ENCODE measurements at regions not wholly inside any gene's neighbourhood (a gene's known extent, or its start where the extent isn't known, plus 50 kb on each side); places are given as distances from the start of the nearest gene placed in this dataset.

DNA sequence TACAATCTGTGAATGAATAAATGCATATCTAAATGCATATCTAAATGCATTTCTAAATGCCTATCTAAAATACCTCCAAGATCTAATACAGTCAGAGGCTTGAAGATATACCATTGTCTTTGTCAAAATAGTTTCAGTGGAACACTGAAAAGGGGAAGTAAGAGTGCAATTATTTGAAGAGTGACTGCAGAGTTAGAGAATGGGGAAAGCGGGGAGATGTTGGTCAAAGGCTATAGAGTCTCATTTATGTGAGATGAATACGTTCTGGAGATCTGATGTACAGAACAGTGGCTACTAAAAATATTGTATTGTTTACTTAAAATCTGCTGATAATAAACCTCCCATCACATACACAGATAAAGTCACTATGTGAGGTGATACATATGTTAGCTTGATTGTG, 1126.2 kb upstream of the CDH9 start:
- TF ChIP-seq POLR2A (IDR thresholded peaks at IDR 0.05; ENCODE audit: extremely low read depth, insufficient read length) = no peak
- TF ChIP-seq, protein P1, sequence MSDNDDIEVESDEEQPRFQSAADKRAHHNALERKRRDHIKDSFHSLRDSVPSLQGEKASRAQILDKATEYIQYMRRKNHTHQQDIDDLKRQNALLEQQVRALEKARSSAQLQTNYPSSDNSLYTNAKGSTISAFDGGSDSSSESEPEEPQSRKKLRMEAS (IDR thresholded peaks at IDR 0.05; ENCODE audit: low read depth, low read length) = no peak
- TF ChIP-seq, protein P2, sequence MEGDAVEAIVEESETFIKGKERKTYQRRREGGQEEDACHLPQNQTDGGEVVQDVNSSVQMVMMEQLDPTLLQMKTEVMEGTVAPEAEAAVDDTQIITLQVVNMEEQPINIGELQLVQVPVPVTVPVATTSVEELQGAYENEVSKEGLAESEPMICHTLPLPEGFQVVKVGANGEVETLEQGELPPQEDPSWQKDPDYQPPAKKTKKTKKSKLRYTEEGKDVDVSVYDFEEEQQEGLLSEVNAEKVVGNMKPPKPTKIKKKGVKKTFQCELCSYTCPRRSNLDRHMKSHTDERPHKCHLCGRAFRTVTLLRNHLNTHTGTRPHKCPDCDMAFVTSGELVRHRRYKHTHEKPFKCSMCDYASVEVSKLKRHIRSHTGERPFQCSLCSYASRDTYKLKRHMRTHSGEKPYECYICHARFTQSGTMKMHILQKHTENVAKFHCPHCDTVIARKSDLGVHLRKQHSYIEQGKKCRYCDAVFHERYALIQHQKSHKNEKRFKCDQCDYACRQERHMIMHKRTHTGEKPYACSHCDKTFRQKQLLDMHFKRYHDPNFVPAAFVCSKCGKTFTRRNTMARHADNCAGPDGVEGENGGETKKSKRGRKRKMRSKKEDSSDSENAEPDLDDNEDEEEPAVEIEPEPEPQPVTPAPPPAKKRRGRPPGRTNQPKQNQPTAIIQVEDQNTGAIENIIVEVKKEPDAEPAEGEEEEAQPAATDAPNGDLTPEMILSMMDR (IDR thresholded peaks at IDR 0.05; ENCODE audit: low read depth, low read length) = no peak
- TF ChIP-seq MYC (IDR thresholded peaks at IDR 0.05; ENCODE audit: low read depth, low read length) = no peak
- H3K4me3 ChIP-seq (ENCODE audit: low read depth, low read length) = no peak overlapping the region
- DNase-seq (ENCODE audit: low read depth) = peak; percentile 4

DNA sequence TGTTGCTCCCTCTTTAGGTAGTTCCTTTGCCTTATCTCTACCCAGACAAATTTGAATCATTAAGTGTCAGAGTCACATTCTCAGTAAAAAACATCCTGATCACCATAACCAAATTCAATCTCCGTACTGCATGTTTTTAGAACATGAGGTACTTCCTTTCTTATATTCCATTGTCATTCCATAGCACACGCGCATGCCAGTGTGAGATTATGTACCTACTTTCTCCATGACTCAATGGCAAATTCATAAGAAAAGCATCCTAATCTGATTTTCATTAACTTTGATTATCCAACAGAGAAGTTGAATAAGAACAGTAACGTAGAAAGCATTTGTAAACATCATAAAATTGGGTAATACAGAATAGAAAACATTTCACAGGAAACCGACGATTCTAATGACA, 1118.6 kb upstream of the CDH9 start:
- no peak overlapping the region for H3K4me3 ChIP-seq (ENCODE audit: low read depth, low read length)
- DNase-seq (ENCODE audit: low read depth) = no peak
- TF ChIP-seq, protein P1 (IDR thresholded peaks at IDR 0.05; ENCODE audit: low read depth, low read length) = no peak
- TF ChIP-seq, protein P2 (IDR thresholded peaks at IDR 0.05; ENCODE audit: low read depth, low read length) = no peak
- no peak for TF ChIP-seq MYC (IDR thresholded peaks at IDR 0.05; ENCODE audit: low read depth, low read length)

DNA sequence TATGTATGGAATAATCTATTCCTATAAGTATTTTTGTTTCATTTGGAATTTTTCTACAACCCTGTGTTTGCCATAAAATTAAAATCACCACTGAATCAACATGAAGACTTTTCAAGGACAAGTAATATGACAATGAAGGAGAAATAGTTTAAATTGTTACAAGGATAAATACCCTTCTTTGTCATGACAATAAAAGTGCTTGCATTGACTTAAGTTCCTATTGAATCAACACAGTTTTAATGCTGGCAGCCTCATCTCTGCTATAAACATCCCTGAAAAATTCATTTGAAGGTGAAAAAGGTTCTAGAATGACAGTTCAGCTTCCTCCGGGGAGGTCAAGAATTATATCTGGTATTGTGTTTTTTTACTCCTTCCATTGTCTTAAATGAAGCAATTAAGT, 1105.1 kb upstream of the CDH9 start:
- H3K4me3 ChIP-seq (ENCODE audit: low read depth, low read length) = no peak overlapping the region
- no peak for DNase-seq (ENCODE audit: low read depth)
- TF ChIP-seq, protein P2 (IDR thresholded peaks at IDR 0.05; ENCODE audit: low read depth, low read length) = no peak
- TF ChIP-seq MYC (IDR thresholded peaks at IDR 0.05; ENCODE audit: low read depth, low read length) (no peak), POLR2A (IDR thresholded peaks at IDR 0.05; ENCODE audit: extremely low read depth, insufficient read length) (no peak)
- TF ChIP-seq, protein P1 (IDR thresholded peaks at IDR 0.05; ENCODE audit: low read depth, low read length) = no peak

DNA sequence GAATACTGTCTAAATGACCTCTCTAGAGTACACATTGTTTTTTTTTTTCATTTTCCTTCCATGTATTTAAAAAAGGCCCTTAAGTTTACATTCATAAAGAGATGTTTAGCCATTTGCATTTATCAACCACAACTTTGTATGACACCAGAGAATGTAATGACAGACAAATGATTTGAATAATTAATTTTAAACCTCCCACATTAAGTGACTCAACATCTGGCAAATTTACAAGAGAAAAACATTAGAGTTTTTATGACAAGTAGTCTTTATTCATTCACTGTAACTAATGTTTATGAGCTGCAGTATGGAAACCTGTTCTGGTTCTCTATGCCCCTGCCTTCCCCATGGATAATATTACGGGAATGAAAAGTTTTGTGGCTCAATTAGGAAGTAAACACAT, 1093.8 kb upstream of the CDH9 start:
- TF ChIP-seq POLR2A (IDR thresholded peaks at IDR 0.05; ENCODE audit: extremely low read depth, insufficient read length) = no peak
- TF ChIP-seq, protein P2 (IDR thresholded peaks at IDR 0.05; ENCODE audit: low read depth, low read length) = no peak
- TF ChIP-seq, protein P1 (IDR thresholded peaks at IDR 0.05; ENCODE audit: low read depth, low read length) = no peak
- no peak for TF ChIP-seq MYC (IDR thresholded peaks at IDR 0.05; ENCODE audit: low read depth, low read length)
- DNase-seq (ENCODE audit: low read depth) = no peak
- no peak overlapping the region for H3K4me3 ChIP-seq (ENCODE audit: low read depth, low read length)

DNA sequence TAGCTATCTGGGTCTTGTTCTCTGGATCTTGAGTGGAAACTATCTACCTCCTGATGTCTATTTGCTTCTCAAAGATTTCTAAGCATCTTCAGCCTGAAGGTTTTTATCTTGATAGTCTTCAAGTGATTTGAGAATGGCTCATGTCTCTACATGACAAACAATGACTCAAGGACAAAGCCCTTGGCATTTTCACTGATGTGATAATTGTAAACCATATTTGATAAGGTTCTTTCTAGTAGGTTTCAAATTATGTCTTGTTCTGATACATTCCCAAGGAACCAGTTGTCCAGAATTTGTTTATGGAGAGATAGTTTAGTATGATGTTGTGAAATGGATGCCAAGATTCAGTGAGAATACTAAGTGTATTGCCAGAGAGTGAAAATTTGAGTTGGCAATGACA, 1079.3 kb upstream of the CDH9 start:
- no peak for TF ChIP-seq POLR2A (IDR thresholded peaks at IDR 0.05; ENCODE audit: extremely low read depth, insufficient read length)
- TF ChIP-seq MYC (IDR thresholded peaks at IDR 0.05; ENCODE audit: low read depth, low read length) = no peak
- TF ChIP-seq, protein P2 (IDR thresholded peaks at IDR 0.05; ENCODE audit: low read depth, low read length) = no peak
- TF ChIP-seq, protein P1 (IDR thresholded peaks at IDR 0.05; ENCODE audit: low read depth, low read length) = no peak
- no peak for DNase-seq (ENCODE audit: low read depth)
- no peak overlapping the region for H3K4me3 ChIP-seq (ENCODE audit: low read depth, low read length)

DNA sequence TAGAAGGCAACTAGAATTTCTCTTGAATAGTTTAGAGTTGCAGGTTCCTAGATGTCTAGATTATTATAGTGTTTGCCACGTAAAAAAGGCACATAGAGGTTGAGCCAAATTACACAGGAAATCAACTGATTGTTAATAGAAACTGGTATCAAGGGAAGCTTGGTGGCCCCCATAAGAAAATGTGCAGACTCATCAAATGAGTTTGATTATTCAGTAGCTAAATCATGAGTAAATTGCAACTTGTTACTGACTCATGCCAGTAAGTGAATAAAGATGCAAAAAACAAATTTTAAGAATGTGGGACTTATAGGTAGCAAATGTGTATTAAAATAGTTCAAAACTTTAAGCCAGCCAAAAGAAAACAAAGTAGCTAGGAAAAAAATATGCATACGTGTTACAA, 1078.9 kb upstream of the CDH9 start:
- TF ChIP-seq MYC (IDR thresholded peaks at IDR 0.05; ENCODE audit: low read depth, low read length) (no peak), POLR2A (IDR thresholded peaks at IDR 0.05; ENCODE audit: extremely low read depth, insufficient read length) (no peak)
- TF ChIP-seq, protein P1 (IDR thresholded peaks at IDR 0.05; ENCODE audit: low read depth, low read length) = no peak
- TF ChIP-seq, protein P2 (IDR thresholded peaks at IDR 0.05; ENCODE audit: low read depth, low read length) = no peak
- no peak overlapping the region for H3K4me3 ChIP-seq (ENCODE audit: low read depth, low read length)
- DNase-seq (ENCODE audit: low read depth) = no peak
